ENCODE measurements at regions not wholly inside any gene's neighbourhood (a gene's known extent, or its start where the extent isn't known, plus 50 kb on each side); places are given as distances from the start of the nearest gene placed in this dataset.

DNA sequence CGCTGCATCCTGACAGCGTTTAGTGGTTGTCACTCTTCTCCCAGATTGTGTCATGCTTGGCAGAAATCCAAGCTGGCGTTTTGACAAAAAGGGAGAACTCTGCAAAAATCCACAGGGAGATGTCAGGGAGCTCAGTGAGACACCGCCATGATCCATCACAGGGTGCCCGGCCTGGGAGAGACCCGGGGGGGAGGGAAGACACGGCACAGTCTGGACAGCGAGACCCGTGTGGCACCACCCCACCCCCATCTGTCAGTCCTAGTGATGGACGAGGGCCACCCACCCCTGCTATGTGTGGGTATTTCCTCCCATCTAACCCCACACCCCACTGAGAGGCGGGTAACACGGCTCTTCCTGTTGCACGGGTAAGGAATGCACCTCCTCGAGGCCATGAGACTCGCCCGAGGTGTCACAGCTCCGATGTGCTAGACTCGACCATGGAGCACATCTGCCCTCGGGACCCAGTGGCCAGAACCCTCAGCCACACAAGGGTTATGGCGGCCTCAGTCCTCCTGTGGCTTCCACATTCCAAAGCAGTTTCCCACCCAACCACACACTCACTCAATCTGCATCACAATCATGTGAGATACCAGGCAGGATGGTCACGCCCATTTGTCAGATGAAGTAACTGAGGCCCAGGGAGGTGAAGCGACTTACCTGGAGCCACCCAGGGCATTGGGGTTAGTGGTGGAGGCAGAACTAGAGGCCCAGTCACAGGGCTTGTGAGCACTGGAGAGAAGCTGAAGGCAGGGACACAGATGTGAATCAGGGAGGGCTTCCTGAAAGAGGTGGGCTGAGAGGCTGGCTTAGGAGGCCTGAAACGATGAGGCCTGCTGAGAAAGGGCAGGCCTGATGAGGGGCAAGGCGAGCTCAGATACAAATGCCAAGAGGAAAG, 688.5 kb downstream of the MATN1 start:
- no peak overlapping the region for H3K27ac ChIP-seq (ENCODE audit: low read depth, low read length)
- H3K9me3 ChIP-seq (ENCODE audit: control insufficient read depth in 1 of 2, low read length in 2 of 2): peaks cover 0 to 10% of the 10 kb centered on the region in 2 donors
- H3K9ac ChIP-seq (ENCODE audit: low read depth in 1 of 2, low read length in 2 of 2): no peak overlapping the region
- H3K4me1 ChIP-seq (ENCODE audit: control insufficient read depth in 1 of 2, insufficient read depth in 2 of 2, low read length in 2 of 2): peaks cover 0 to 5% of the 10 kb centered on the region in 2 donors
- peaks cover 0 to 3% of the 10 kb centered on the region in 2 donors for H3K27me3 ChIP-seq (ENCODE audit: control insufficient read depth in 1 of 2, insufficient read depth in 2 of 2, low read length in 2 of 2)
- H3K4me3 ChIP-seq (ENCODE audit: low read depth in 1 of 2, low read length in 2 of 2): no peak overlapping the region
- H3K36me3 ChIP-seq (ENCODE audit: control insufficient read depth in 1 of 2, insufficient read depth in 2 of 2, low read length in 2 of 2): no peaks in the 10 kb centered on the region

DNA sequence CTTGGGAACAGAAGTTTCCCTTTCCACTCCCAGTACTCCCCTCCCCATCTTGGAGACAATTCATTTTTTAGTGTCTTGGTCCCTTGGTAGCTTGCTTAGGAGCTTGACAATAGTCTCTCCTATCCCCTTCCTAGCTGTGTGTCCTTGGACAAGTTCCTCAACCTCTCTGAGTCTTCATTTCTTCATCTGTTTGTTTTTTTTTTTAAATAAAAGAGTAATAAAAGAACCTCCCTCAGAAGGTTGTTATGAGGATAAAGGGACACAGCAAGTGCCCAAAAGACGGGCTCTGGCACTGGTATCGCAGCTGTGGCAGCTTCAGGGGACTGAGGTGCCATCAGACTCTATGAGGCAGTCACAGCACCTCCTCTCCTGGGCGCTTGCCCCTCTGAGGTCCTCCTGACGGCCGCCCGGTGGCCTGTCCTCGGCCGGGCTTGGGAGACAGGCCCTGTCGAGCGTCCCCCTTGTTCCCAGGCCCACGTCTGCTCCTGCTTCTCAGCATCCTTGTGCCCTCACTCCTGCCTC, 689.2 kb downstream of the MATN1 start:
- Histone ChIP-seq H3K27ac (ENCODE audit: low read depth, low read length) (no peak overlapping the region), H3K36me3 (ENCODE audit: control insufficient read depth in 1 of 2, insufficient read depth in 2 of 2, low read length in 2 of 2) (no peaks in the 10 kb centered on the region), H3K9me3 (ENCODE audit: control insufficient read depth in 1 of 2, low read length in 2 of 2) (peaks cover 0 to 10% of the 10 kb centered on the region in 2 donors), H3K4me3 (ENCODE audit: low read depth in 1 of 2, low read length in 2 of 2) (no peak overlapping the region), H3K4me1 (ENCODE audit: control insufficient read depth in 1 of 2, insufficient read depth in 2 of 2, low read length in 2 of 2) (no peaks in the 10 kb centered on the region), H3K27me3 (ENCODE audit: control insufficient read depth in 1 of 2, insufficient read depth in 2 of 2, low read length in 2 of 2) (peaks cover 0 to 3% of the 10 kb centered on the region in 2 donors), H3K9ac (ENCODE audit: low read depth in 1 of 2, low read length in 2 of 2) (no peak overlapping the region)

DNA sequence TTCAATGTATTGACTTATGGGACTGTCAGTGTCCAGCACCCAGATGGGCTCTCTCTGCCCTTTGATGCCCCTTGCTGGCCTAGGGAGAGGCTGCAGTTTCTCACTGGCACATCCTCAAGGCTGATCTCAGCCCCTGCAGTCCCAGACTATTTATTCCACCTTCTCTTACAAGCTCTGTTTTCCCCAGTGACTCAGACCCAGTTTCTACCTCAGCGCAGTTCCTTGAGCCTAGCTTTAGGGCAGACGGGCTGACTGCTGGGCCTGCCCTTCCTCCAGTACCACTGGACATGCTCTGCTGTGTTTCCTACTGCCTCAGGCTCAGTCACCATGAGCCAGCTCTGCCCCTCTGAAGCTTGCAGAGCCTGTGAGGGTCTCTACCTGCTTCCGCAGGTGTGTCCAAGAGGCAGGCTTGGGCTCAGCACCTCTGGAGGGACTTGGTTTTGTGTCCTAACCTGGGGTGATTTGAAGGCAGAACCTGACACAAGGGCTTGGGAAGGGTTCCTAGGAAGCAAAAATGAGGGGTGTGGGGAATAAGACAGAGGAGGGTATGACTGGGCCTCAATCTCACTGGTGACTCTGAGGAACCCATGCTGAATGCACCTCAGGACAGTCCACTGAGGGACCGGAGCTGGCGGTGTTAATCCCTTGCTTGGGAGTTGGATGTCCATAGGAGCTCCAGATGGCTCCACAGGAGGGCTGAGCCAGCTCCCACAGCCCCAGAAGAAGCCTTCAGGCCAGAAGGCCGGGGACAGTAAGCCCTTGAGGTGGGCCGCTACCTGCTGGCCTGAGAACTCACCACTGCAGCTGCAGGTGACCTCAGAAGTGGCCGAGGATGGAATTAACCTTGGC, 689.9 kb downstream of the MATN1 start:
- Histone ChIP-seq H3K36me3 (ENCODE audit: control insufficient read depth in 1 of 2, insufficient read depth in 2 of 2, low read length in 2 of 2) (no peaks in the 10 kb centered on the region), H3K9me3 (ENCODE audit: control insufficient read depth in 1 of 2, low read length in 2 of 2) (peaks cover 0 to 10% of the 10 kb centered on the region in 2 donors), H3K27me3 (ENCODE audit: control insufficient read depth in 1 of 2, insufficient read depth in 2 of 2, low read length in 2 of 2) (peaks cover 0 to 3% of the 10 kb centered on the region in 2 donors), H3K27ac (ENCODE audit: low read depth, low read length) (no peak overlapping the region), H3K4me1 (ENCODE audit: control insufficient read depth in 1 of 2, insufficient read depth in 2 of 2, low read length in 2 of 2) (no peaks in the 10 kb centered on the region), H3K4me3 (ENCODE audit: low read depth in 1 of 2, low read length in 2 of 2) (no peak overlapping the region), H3K9ac (ENCODE audit: low read depth in 1 of 2, low read length in 2 of 2) (no peak overlapping the region)

DNA sequence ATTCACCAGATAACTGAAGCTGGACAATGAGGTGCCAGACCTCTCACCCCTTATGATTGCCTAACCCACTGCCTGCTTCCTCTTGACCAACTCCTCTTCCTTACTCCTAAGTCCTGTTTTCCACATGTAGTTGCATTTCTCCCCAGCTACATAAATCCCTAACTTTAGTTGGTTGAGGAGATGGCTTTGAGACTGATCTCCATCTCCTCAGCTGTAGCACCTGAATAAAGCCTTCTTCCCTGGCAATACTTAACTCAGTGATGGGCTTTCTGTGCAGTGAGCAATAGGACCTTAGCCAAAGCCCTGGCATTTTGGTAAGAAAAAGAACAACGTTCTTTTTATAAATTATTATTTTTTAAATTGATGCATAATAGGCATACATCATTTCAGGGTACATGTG, 691.1 kb downstream of the MATN1 start:
- H3K36me3 ChIP-seq (ENCODE audit: control insufficient read depth in 1 of 2, insufficient read depth in 2 of 2, low read length in 2 of 2): no peaks in the 10 kb centered on the region
- H3K27me3 ChIP-seq (ENCODE audit: control insufficient read depth in 1 of 2, insufficient read depth in 2 of 2, low read length in 2 of 2): peaks cover 0 to 3% of the 10 kb centered on the region in 2 donors
- H3K4me3 ChIP-seq (ENCODE audit: low read depth in 1 of 2, low read length in 2 of 2): no peak overlapping the region
- peaks cover 0 to 10% of the 10 kb centered on the region in 2 donors for H3K9me3 ChIP-seq (ENCODE audit: control insufficient read depth in 1 of 2, low read length in 2 of 2)
- H3K4me1 ChIP-seq (ENCODE audit: control insufficient read depth in 1 of 2, insufficient read depth in 2 of 2, low read length in 2 of 2): no peaks in the 10 kb centered on the region
- H3K9ac ChIP-seq (ENCODE audit: low read depth in 1 of 2, low read length in 2 of 2): no peak overlapping the region
- H3K27ac ChIP-seq (ENCODE audit: low read depth, low read length): no peak overlapping the region

DNA sequence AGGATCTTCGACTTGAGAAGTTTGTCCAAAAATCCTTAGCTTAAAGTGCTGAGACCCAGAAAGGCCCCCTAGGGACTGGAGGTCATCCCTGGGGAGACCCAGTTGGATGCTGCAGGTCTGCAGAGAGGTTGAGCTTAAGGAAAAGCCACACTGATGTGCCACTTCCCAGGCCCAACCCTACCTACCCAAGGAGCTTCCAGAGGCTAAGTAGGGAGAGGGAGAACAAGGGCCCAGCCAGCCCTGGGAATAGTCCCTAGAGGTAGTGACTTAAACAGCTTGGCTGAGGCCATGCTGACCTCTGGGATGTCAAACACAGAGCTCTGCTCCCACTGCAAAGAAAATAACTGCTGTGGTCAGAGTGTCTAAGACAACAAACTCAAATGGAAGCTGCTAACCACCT, 693.7 kb downstream of the MATN1 start:
- no peak overlapping the region for H3K9ac ChIP-seq (ENCODE audit: low read depth in 1 of 2, low read length in 2 of 2)
- H3K27me3 ChIP-seq (ENCODE audit: control insufficient read depth in 1 of 2, insufficient read depth in 2 of 2, low read length in 2 of 2): peaks cover 0 to 3% of the 10 kb centered on the region in 2 donors
- H3K4me3 ChIP-seq (ENCODE audit: low read depth in 1 of 2, low read length in 2 of 2): no peak overlapping the region
- no peaks in the 10 kb centered on the region for H3K36me3 ChIP-seq (ENCODE audit: control insufficient read depth in 1 of 2, insufficient read depth in 2 of 2, low read length in 2 of 2)
- no peaks in the 10 kb centered on the region for H3K4me1 ChIP-seq (ENCODE audit: control insufficient read depth in 1 of 2, insufficient read depth in 2 of 2, low read length in 2 of 2)
- no peak overlapping the region for H3K27ac ChIP-seq (ENCODE audit: low read depth, low read length)
- H3K9me3 ChIP-seq (ENCODE audit: control insufficient read depth in 1 of 2, low read length in 2 of 2): peaks cover 0 to 10% of the 10 kb centered on the region in 2 donors

DNA sequence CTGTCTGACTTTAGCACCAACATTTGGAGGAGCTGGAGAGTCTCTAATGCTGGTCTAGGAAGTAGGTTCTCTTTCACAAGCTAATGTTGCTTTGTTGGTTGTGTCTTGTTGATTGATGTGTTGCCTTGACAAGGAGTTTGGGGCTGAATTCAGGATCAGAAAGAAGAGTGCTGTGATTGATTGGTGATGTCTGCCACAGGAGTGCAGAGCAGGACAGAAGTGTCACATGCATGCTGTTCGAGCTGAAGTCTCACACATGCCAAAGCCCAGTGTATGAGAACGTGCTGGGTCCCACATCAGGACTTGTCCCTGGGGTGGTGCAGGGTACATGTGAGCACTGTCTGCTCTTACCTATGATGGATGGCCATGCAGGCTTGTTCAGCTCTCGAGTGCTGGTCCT, 694.4 kb downstream of the MATN1 start:
- Histone ChIP-seq H3K4me1 (ENCODE audit: control insufficient read depth in 1 of 2, insufficient read depth in 2 of 2, low read length in 2 of 2) (no peaks in the 10 kb centered on the region), H3K27ac (ENCODE audit: low read depth, low read length) (no peak overlapping the region), H3K4me3 (ENCODE audit: low read depth in 1 of 2, low read length in 2 of 2) (no peak overlapping the region), H3K9me3 (ENCODE audit: control insufficient read depth in 1 of 2, low read length in 2 of 2) (peaks cover 0 to 10% of the 10 kb centered on the region in 2 donors), H3K9ac (ENCODE audit: low read depth in 1 of 2, low read length in 2 of 2) (no peak overlapping the region), H3K27me3 (ENCODE audit: control insufficient read depth in 1 of 2, insufficient read depth in 2 of 2, low read length in 2 of 2) (peaks cover 0 to 3% of the 10 kb centered on the region in 2 donors), H3K36me3 (ENCODE audit: control insufficient read depth in 1 of 2, insufficient read depth in 2 of 2, low read length in 2 of 2) (no peaks in the 10 kb centered on the region)

DNA sequence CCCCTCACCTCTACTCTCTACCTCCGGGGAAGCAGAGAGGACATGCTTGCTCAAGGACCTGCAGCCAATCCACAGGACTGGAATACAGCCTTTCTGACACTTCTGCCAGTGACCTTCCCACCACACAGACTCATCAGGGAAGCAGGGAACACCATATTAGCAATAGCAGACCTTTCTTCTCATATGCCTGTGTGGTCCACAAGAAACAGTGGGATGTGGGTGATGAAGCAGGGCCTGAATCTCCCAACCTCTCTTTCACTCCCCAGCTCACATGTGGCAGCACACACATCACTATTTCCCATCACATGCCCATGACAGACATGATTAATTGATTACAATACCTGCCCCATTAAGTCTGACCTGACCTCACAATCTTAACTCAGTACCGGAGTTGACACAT, 695.1 kb downstream of the MATN1 start:
- Histone ChIP-seq H3K27ac (ENCODE audit: low read depth, low read length) (no peak overlapping the region), H3K9ac (ENCODE audit: low read depth in 1 of 2, low read length in 2 of 2) (no peak overlapping the region), H3K4me1 (ENCODE audit: control insufficient read depth in 1 of 2, insufficient read depth in 2 of 2, low read length in 2 of 2) (no peaks in the 10 kb centered on the region), H3K9me3 (ENCODE audit: control insufficient read depth in 1 of 2, low read length in 2 of 2) (peaks cover 0 to 7% of the 10 kb centered on the region in 2 donors), H3K4me3 (ENCODE audit: low read depth in 1 of 2, low read length in 2 of 2) (no peak overlapping the region), H3K36me3 (ENCODE audit: control insufficient read depth in 1 of 2, insufficient read depth in 2 of 2, low read length in 2 of 2) (no peaks in the 10 kb centered on the region), H3K27me3 (ENCODE audit: control insufficient read depth in 1 of 2, insufficient read depth in 2 of 2, low read length in 2 of 2) (peaks cover 0 to 1% of the 10 kb centered on the region in 2 donors)

DNA sequence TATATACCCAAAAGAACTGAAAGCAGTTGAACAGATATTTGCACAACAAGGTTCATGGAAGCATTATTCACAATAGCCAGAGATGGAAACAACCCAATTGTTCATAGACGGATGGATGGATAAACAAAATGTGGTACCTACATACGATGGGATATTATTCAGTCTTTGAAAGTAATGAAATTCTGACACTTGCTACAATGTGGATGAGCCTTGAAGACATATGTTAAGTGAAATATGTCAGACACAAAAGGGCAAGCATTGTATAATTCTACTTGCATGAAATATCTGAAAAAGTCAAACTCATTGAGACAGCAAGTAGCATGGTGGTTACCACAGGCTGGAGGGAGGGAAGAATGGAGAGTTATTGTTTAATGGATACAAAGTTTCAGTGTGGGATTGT, 696.1 kb downstream of the MATN1 start:
- H3K9ac ChIP-seq (ENCODE audit: low read depth in 1 of 2, low read length in 2 of 2): no peak overlapping the region
- no peaks in the 10 kb centered on the region for H3K4me1 ChIP-seq (ENCODE audit: control insufficient read depth in 1 of 2, insufficient read depth in 2 of 2, low read length in 2 of 2)
- no peak overlapping the region for H3K4me3 ChIP-seq (ENCODE audit: low read depth in 1 of 2, low read length in 2 of 2)
- H3K9me3 ChIP-seq (ENCODE audit: control insufficient read depth in 1 of 2, low read length in 2 of 2): peaks cover 0 to 4% of the 10 kb centered on the region in 2 donors
- H3K27ac ChIP-seq (ENCODE audit: low read depth, low read length): no peak overlapping the region
- no peaks in the 10 kb centered on the region for H3K36me3 ChIP-seq (ENCODE audit: control insufficient read depth in 1 of 2, insufficient read depth in 2 of 2, low read length in 2 of 2)
- H3K27me3 ChIP-seq (ENCODE audit: control insufficient read depth in 1 of 2, insufficient read depth in 2 of 2, low read length in 2 of 2): no peaks in the 10 kb centered on the region

DNA sequence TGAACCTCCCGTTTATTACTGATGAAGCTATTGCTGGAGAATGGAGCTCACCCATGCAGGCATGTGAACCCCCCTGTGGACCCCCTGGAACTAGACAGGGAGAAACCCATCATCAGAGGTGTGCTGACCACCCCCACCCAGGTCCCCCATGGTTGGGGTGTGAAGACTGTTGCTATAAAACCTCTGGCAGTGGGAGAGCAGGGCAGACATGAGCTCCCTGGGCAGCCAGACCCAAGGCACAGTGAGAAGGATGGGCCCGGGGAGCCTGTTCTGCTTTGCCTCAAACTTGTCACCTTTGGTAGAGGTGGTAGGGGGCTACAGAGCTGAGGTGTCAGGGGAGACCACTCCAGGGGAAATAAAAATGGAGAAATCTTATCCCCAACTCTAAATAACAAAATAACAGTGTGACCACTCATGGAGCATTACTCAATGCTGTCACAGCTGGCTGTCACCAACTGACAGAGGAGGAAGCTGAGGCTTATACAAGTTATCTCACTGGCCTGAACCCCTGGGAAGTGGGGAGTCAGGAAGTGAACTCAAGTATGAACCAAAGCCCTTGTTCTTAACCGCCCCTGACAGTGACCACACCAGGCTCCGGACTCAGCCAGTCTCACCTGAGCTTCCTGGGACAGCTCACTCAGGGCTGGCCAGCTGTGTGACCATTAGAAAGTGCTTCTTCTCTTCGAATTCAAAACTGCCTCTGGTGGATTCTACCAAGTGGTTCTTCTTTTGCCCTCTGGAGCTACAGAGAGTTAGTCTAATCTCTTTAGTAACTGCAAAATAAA, 698.8 kb downstream of the MATN1 start:
- Histone ChIP-seq H3K36me3 (ENCODE audit: control insufficient read depth in 1 of 2, insufficient read depth in 2 of 2, low read length in 2 of 2) (no peaks in the 10 kb centered on the region), H3K27ac (ENCODE audit: low read depth, low read length) (no peak overlapping the region), H3K27me3 (ENCODE audit: control insufficient read depth in 1 of 2, insufficient read depth in 2 of 2, low read length in 2 of 2) (no peaks in the 10 kb centered on the region), H3K9ac (ENCODE audit: low read depth in 1 of 2, low read length in 2 of 2) (no peak overlapping the region), H3K4me3 (ENCODE audit: low read depth in 1 of 2, low read length in 2 of 2) (no peak overlapping the region), H3K4me1 (ENCODE audit: control insufficient read depth in 1 of 2, insufficient read depth in 2 of 2, low read length in 2 of 2) (no peaks in the 10 kb centered on the region), H3K9me3 (ENCODE audit: control insufficient read depth in 1 of 2, low read length in 2 of 2) (no peaks in the 10 kb centered on the region)

All from duodenal mucosa (tissue), 2 donors.